ENCODE measurements at regions not wholly inside any gene's neighbourhood (a gene's known extent, or its start where the extent isn't known, plus 50 kb on each side); places are given as distances from the start of the nearest gene placed in this dataset.

- TF ChIP-seq CTCF (conservative IDR thresholded peaks at IDR 0.05) (no peak), ZFX (IDR thresholded peaks at IDR 0.05) (no peak)
Measured at GRCh38 chr2:187125318-187125717, 276.3 kb upstream of the ZSWIM2 start.
